ENCODE measurements at regions not wholly inside any gene's neighbourhood (a gene's known extent, or its start where the extent isn't known, plus 50 kb on each side); places are given as distances from the start of the nearest gene placed in this dataset.

GRCh38 chr17:77379832-77380231, 239.1 kb downstream of the SEC14L1 start:
- CTCF ChIA-PET, result no interaction called here
- H3K9me2 ChIP-seq (ENCODE audit: insufficient read depth), result no peaks in the 10 kb centered on the region
- TF ChIP-seq CTCF (conservative IDR thresholded peaks at IDR 0.05) (no peak), EZH2 (IDR thresholded peaks at IDR 0.05; ENCODE audit: low read depth) (no peak)
- no peak overlapping the region for H3K4me3 ChIP-seq
- H3K27ac ChIP-seq, result no peak overlapping the region
- no peak for DNase-seq
- H3K36me3 ChIP-seq (ENCODE audit: low read depth), result no peaks in the 10 kb centered on the region
- POLR2A ChIA-PET (ENCODE audit: unreplicated experiment), result no interaction called here
- H3K4me2 ChIP-seq, result no peak overlapping the region
- no peak overlapping the region for H2AFZ ChIP-seq
- no peaks in the 10 kb centered on the region for H3F3A ChIP-seq (ENCODE audit: insufficient read depth, low read depth)
- peaks cover 13% of the 10 kb centered on the region; the same call in 1 of the 2 replicates for H3K79me2 ChIP-seq (ENCODE audit: low read depth)
- BruUV-seq (replicated peaks), result no TSS peak
- peaks cover 43% of the 10 kb centered on the region for H4K20me1 ChIP-seq (ENCODE audit: insufficient read depth)
- H3K27me3 ChIP-seq (ENCODE audit: insufficient read depth, low read depth), result no peaks in the 10 kb centered on the region
- H3K9me3 ChIP-seq (ENCODE audit: insufficient read depth, low read depth), result no peaks in the 10 kb centered on the region
- H3K4me1 ChIP-seq (replicated peaks; ENCODE audit: insufficient read depth), result no peaks in the 10 kb centered on the region
- intact Hi-C loops (cut with micrococcal nuclease; ENCODE audit: unreplicated experiment), result no loop called here

- peaks cover 10% of the 10 kb centered on the region; the same call in 1 of the 2 replicates for H3K79me2 ChIP-seq (ENCODE audit: low read depth)
- peaks cover 36% of the 10 kb centered on the region for H4K20me1 ChIP-seq (ENCODE audit: insufficient read depth)
- no peaks in the 10 kb centered on the region for H3F3A ChIP-seq (ENCODE audit: insufficient read depth, low read depth)
- no TSS peak for BruUV-seq (replicated peaks)
- H3K4me1 ChIP-seq (replicated peaks; ENCODE audit: insufficient read depth), result no peaks in the 10 kb centered on the region
- intact Hi-C loops (cut with micrococcal nuclease; ENCODE audit: unreplicated experiment), result no loop called here
- no peaks in the 10 kb centered on the region for H3K27me3 ChIP-seq (ENCODE audit: insufficient read depth, low read depth)
- ChIA-PET CTCF (no interaction called here), POLR2A (ENCODE audit: unreplicated experiment) (no interaction called here)
- H3K27ac ChIP-seq, result no peak overlapping the region
- H3K4me3 ChIP-seq, result no peak overlapping the region
- DNase-seq, result no peak
- H3K9me2 ChIP-seq (ENCODE audit: insufficient read depth), result no peaks in the 10 kb centered on the region
- H3K9me3 ChIP-seq (ENCODE audit: insufficient read depth, low read depth), result no peaks in the 10 kb centered on the region
- no peaks in the 10 kb centered on the region for H3K36me3 ChIP-seq (ENCODE audit: low read depth)
- H2AFZ ChIP-seq, result no peak overlapping the region
- TF ChIP-seq EZH2 (IDR thresholded peaks at IDR 0.05; ENCODE audit: low read depth) (no peak), CTCF (conservative IDR thresholded peaks at IDR 0.05) (no peak)
- no peak overlapping the region for H3K4me2 ChIP-seq
These were observed 239.8 kb downstream of the SEC14L1 start for GRCh38 chr17:77380395-77381184.

GRCh38 chr17:77381185-77381700, 240.5 kb downstream of the SEC14L1 start:
- Histone ChIP-seq H2AFZ (no peak overlapping the region), H3K9me3 (ENCODE audit: insufficient read depth, low read depth) (no peaks in the 10 kb centered on the region), H3K27ac (no peak overlapping the region), H3K79me2 (ENCODE audit: low read depth) (peaks cover 6% of the 10 kb centered on the region; the same call in 1 of the 2 replicates), H3K9me2 (ENCODE audit: insufficient read depth) (no peaks in the 10 kb centered on the region), H4K20me1 (ENCODE audit: insufficient read depth) (peaks cover 33% of the 10 kb centered on the region), H3K27me3 (ENCODE audit: insufficient read depth, low read depth) (no peaks in the 10 kb centered on the region), H3K4me3 (no peak overlapping the region), H3K4me1 (replicated peaks; ENCODE audit: insufficient read depth) (no peaks in the 10 kb centered on the region), H3K36me3 (ENCODE audit: low read depth) (no peaks in the 10 kb centered on the region), H3K4me2 (no peak overlapping the region), H3F3A (ENCODE audit: insufficient read depth, low read depth) (no peaks in the 10 kb centered on the region)
- ChIA-PET CTCF (no interaction called here), POLR2A (ENCODE audit: unreplicated experiment) (no interaction called here)
- no TSS peak for BruUV-seq (replicated peaks)
- intact Hi-C loops (cut with micrococcal nuclease; ENCODE audit: unreplicated experiment), result no loop called here
- no peak for TF ChIP-seq CTCF (conservative IDR thresholded peaks at IDR 0.05)
- no peak for TF ChIP-seq EZH2 (IDR thresholded peaks at IDR 0.05; ENCODE audit: low read depth)
- no peak for DNase-seq
